Natural killer cell (primary cell): ENCODE measurements at regions not wholly inside any gene's neighbourhood (a gene's known extent, or its start where the extent isn't known, plus 50 kb on each side); places are given as distances from the start of the nearest gene placed in this dataset.

Experiments
- ATAC-seq, 3 donors: fragments of 150-1000 bp in 2 of 3; fragments of 200-7000 bp in 1 of 3; cut with Tn5 transposase; 1 replicate in 1 of 3; 2 replicates in 2 of 3; pipeline ENCODE4 v1.10.0; 2021; ENCODE audit warnings: mild to moderate bottlenecking in 2 of 3, moderate library complexity in 2 of 3
- DNase-seq, 2 donors: peaks; one replicate each; pipeline versions ENCODE4 v3.0.0 to v3.0.0-alpha.2; 2013 to 2021; ENCODE audit warnings: mixed read lengths in 1 of 2
- H3K27ac ChIP-seq: one replicate; pipeline ENCODE4 v1.5.1; 2013; ENCODE audit warnings: mild to moderate bottlenecking, low read length
- H3K27me3 ChIP-seq: one replicate; pipeline ENCODE4 v1.6.1; 2013; ENCODE audit warnings: low read length; ENCODE audit not compliant: control insufficient read depth, insufficient read depth
- H3K36me3 ChIP-seq: one replicate; pipeline ENCODE4 v1.6.1; 2013; ENCODE audit warnings: low read length; ENCODE audit not compliant: control insufficient read depth, insufficient read depth
- H3K4me1 ChIP-seq: one replicate; pipeline ENCODE4 v1.6.1; 2013; ENCODE audit warnings: low read length; ENCODE audit not compliant: control insufficient read depth, insufficient read depth
- H3K4me3 ChIP-seq: one replicate; pipeline ENCODE4 v1.5.1; 2013; ENCODE audit warnings: low read length
- H3K9me3 ChIP-seq: one replicate; pipeline ENCODE4 v1.6.1; 2013; ENCODE audit warnings: low read length; ENCODE audit not compliant: control insufficient read depth, insufficient read depth
- H3K27ac Mint-ChIP-seq, 2 donors: one replicate each; pipeline ENCODE4 v1.8.0; 2022; ENCODE audit warnings: mild to moderate bottlenecking in 2 of 2, mixed read lengths in 2 of 2, moderate library complexity in 1 of 2
- H3K27me3 Mint-ChIP-seq, 2 donors: one replicate each; pipeline ENCODE4 v1.8.0; 2022; ENCODE audit warnings: low read depth in 2 of 2, mixed read lengths in 2 of 2
- H3K36me3 Mint-ChIP-seq: one replicate; pipeline ENCODE4 v1.8.0; 2022; ENCODE audit warnings: mixed read lengths
- H3K4me1 Mint-ChIP-seq, 2 donors: one replicate each; pipeline ENCODE4 v1.8.0; 2022; ENCODE audit warnings: mixed read lengths in 2 of 2
- H3K4me3 Mint-ChIP-seq: one replicate; pipeline ENCODE4 v1.8.0; 2022; ENCODE audit warnings: mild to moderate bottlenecking, moderate library complexity, mixed read lengths
- H3K9me3 Mint-ChIP-seq, 2 donors: one replicate each; pipeline ENCODE4 v1.8.0; 2022; ENCODE audit warnings: mixed read lengths in 2 of 2
- WGBS: methylation state at CpG from one replicate; pipeline ENCODE4 v1.1.7; 2013; ENCODE audit warnings: missing lambda C conversion rate; ENCODE audit not compliant: insufficient coverage; 5-methylcytosine and 5-hydroxymethylcytosine counted together
- intact Hi-C: fragments of 100-400 bp; cut with micrococcal nuclease; formaldehyde crosslinking; loops from one replicate; pipeline ENCODE4 v1.14.2; 2022
- TF ChIP-seq, protein P1 (sequence below): fragments of 200-600 bp; IDR thresholded peaks from one replicate; pipeline ENCODE4 v1.8.0; 2022; ENCODE audit warnings: antibody characterized with exemption

DNA sequence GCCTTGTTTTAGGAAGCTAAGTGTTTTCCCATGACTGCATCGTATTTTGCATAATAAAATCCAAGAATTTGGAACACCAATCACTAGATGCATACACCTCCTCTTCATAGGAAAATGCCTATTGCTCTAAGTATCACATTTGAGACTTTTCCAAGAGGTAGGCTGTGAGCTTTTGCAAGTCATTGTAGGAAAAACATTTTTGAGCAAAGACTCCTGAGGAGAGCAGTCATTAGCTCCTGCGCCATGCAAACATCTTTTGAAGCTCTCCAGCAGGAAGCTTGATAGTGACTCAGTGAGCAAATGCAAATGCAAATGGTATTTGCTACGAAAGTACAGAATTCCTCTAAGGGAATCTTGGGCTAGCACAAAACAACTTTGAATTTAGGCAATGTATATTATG lies 750.4 kb downstream of the QKI start:
- no peaks in the 10 kb centered on the region for H3K4me1 ChIP-seq
- no peak overlapping the region for H3K4me3 Mint-ChIP-seq
- H3K27ac Mint-ChIP-seq, result no peak overlapping the region
- no peak for DNase-seq
- H3K27ac ChIP-seq, result no peak overlapping the region
- no peaks in the 10 kb centered on the region for H3K9me3 ChIP-seq
- H3K27me3 ChIP-seq, result no peaks in the 10 kb centered on the region
- peaks cover 4 to 22% of the 10 kb centered on the region in 2 donors for H3K27me3 Mint-ChIP-seq
- no peaks in the 10 kb centered on the region for H3K36me3 Mint-ChIP-seq
- H3K4me3 ChIP-seq, result no peak overlapping the region
- 67% methylated on average over 3 of the region's 3 CpGs for WGBS
- H3K36me3 ChIP-seq, result no peaks in the 10 kb centered on the region
- no peaks in the 10 kb centered on the region for H3K4me1 Mint-ChIP-seq
- H3K9me3 Mint-ChIP-seq, result no peaks in the 10 kb centered on the region
- TF ChIP-seq, protein P1, sequence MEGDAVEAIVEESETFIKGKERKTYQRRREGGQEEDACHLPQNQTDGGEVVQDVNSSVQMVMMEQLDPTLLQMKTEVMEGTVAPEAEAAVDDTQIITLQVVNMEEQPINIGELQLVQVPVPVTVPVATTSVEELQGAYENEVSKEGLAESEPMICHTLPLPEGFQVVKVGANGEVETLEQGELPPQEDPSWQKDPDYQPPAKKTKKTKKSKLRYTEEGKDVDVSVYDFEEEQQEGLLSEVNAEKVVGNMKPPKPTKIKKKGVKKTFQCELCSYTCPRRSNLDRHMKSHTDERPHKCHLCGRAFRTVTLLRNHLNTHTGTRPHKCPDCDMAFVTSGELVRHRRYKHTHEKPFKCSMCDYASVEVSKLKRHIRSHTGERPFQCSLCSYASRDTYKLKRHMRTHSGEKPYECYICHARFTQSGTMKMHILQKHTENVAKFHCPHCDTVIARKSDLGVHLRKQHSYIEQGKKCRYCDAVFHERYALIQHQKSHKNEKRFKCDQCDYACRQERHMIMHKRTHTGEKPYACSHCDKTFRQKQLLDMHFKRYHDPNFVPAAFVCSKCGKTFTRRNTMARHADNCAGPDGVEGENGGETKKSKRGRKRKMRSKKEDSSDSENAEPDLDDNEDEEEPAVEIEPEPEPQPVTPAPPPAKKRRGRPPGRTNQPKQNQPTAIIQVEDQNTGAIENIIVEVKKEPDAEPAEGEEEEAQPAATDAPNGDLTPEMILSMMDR, result no peak
- intact Hi-C loops, result no loop called here
- no peak for ATAC-seq

DNA sequence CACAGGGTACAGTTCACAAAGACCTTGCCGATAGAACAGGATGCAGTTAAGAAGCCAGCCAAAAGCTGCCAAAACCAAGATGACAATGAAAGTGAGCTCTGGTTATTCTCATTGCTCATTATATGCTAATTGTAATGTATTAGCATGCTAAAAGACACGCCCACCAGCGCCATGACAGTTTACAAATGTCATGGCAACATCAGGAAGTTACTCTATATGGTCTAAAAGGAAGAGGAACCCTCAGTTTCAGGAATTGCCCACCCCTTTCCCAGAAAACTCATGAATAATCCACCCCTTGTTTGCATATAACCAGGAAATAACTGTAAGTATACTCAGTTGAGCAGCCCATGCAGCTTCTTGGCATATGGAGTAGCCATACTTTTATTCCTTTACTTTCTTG lies 748.7 kb downstream of the QKI start:
- H3K9me3 ChIP-seq, result no peaks in the 10 kb centered on the region
- intact Hi-C loops, result no loop called here
- no peak overlapping the region for H3K4me3 ChIP-seq
- H3K27me3 ChIP-seq, result no peaks in the 10 kb centered on the region
- no peaks in the 10 kb centered on the region for H3K36me3 Mint-ChIP-seq
- no peaks in the 10 kb centered on the region for H3K36me3 ChIP-seq
- H3K4me1 Mint-ChIP-seq, result no peaks in the 10 kb centered on the region
- 88% methylated on average over 3 of the region's 3 CpGs for WGBS
- no peak overlapping the region for H3K27ac ChIP-seq
- peaks cover 7 to 22% of the 10 kb centered on the region in 2 donors for H3K27me3 Mint-ChIP-seq
- ATAC-seq (no peak), DNase-seq (no peak)
- H3K4me3 Mint-ChIP-seq, result no peak overlapping the region
- TF ChIP-seq, protein P1, result no peak
- H3K9me3 Mint-ChIP-seq, result no peaks in the 10 kb centered on the region
- H3K4me1 ChIP-seq, result no peaks in the 10 kb centered on the region
- no peak overlapping the region for H3K27ac Mint-ChIP-seq

DNA sequence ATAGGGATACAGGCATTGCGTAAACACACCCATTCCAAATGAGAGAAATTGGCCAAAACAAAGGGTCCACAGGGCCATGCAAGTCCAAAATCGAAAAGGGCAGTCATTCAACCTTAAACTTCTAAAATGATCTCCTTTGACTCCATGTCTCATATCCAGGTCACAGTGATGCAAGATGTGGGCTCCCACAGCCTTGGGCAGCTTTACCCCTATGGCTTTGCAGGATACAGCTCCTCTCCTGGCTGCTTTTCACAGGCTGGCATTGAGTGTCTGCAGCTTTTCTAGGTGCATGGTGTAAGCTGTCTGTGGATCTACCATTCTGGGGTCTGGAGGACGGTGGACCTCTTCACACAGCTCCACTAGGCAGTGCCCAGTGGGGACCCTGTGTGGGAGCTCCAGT lies 744.5 kb downstream of the QKI start:
- H3K36me3 Mint-ChIP-seq, result no peaks in the 10 kb centered on the region
- peaks cover 22 to 24% of the 10 kb centered on the region in 2 donors for H3K27me3 Mint-ChIP-seq
- H3K27ac ChIP-seq, result no peak overlapping the region

DNA sequence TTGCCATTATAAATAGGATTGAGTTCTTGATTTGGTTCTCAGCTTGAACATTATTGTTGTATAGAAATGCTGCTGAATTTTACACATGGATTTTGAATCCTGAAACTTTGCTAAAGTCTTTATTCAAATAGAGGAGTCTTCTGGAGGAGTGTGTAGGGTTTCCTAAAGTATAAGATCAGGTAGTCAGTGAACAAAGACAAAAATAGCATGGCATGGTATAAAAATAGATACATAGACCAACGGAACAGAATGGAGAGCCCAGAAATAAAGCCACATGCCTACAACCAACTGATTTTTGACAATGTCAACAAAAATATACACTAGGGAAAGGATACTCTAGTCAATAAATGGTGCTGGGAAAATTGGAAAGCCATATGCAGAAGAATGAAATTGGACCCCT lies 740.1 kb downstream of the QKI start:
- intact Hi-C loops, result no loop called here
- H3K36me3 Mint-ChIP-seq, result no peaks in the 10 kb centered on the region
- no peak overlapping the region for H3K4me3 Mint-ChIP-seq
- Histone ChIP-seq H3K9me3 (no peaks in the 10 kb centered on the region), H3K36me3 (no peaks in the 10 kb centered on the region), H3K27me3 (no peaks in the 10 kb centered on the region), H3K4me1 (no peaks in the 10 kb centered on the region), H3K27ac (no peak overlapping the region), H3K4me3 (no peak overlapping the region)
- H3K27me3 Mint-ChIP-seq, result peaks cover 11 to 17% of the 10 kb centered on the region in 2 donors
- no peaks in the 10 kb centered on the region for H3K4me1 Mint-ChIP-seq
- no CpG with 5 or more reads among the region's 1 CpG for WGBS
- DNase-seq (no peak), ATAC-seq (no peak)
- peaks cover 2 to 5% of the 10 kb centered on the region in 2 donors for H3K9me3 Mint-ChIP-seq
- H3K27ac Mint-ChIP-seq, result no peak overlapping the region
- TF ChIP-seq, protein P1, result no peak

More for the DNA sequence above, 744.5 kb downstream of the QKI start:
- DNase-seq (no peak), ATAC-seq (no peak)
- Mint-ChIP-seq H3K4me1 (no peaks in the 10 kb centered on the region), H3K27ac (no peak overlapping the region), H3K4me3 (no peak overlapping the region), H3K9me3 (peaks cover 2 to 5% of the 10 kb centered on the region in 2 donors)
- no peaks in the 10 kb centered on the region for H3K36me3 ChIP-seq
- H3K4me1 ChIP-seq, result no peaks in the 10 kb centered on the region
- H3K4me3 ChIP-seq, result no peak overlapping the region
- intact Hi-C loops, result no loop called here
- 65% methylated on average over 3 of the region's 3 CpGs for WGBS
- no peaks in the 10 kb centered on the region for H3K27me3 ChIP-seq
- H3K9me3 ChIP-seq, result no peaks in the 10 kb centered on the region
- TF ChIP-seq, protein P1, result no peak
